Kasumi-1 (cell line): ENCODE measurements at regions not wholly inside any gene's neighbourhood (a gene's known extent, or its start where the extent isn't known, plus 50 kb on each side); places are given as distances from the start of the nearest gene placed in this dataset.

Experiments used
- DNase-seq, 2 experiments: peaks; one replicate each; lab custom pipeline; 2025; lab: John Stamatoyannopoulos, UW

DNA sequence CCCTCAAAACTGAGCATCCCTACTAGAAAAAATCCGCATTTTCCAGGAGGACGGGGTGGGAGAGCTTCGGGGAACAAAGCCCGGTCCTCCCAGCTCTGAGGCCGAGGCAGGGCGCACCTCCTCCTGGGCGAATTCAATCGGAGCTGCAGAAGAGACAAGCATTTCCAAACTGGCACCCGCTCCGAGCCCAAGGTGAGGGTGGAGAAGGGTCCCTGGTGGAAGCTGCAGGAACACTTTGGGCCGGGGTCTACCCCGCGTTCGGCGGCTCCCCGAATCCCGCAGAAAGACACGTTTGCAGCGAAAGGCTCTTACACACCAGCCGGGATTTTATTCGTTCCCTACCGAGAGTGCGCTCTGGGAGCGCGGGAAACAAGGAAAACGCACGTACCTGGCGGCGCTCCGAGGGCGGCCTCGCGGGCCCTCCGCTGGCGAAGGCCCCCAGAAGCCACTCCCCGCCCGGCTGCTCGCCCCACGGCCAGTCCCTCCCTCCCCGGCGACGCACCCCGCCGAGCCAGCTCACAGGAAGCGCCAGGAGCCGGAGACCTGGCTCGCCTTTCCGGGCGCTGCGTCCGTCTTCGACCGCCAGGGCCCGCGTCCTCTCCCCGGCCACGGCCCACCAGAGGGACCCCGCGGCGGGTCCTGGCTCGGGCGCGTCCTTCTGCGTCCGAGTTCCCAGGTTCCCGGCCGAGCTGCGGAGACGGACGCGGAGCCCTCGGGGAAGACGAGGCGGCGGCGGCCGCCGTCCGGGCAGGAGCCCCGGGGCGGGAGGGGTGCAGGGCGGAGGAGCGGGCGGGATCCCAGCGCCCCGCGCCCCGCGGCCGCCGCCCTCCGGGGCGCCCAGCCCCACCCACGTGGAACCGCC is 49.8 kb upstream of the BAHCC1 start:
- peak; percentile 44 to 56 for DNase-seq
